ENCODE measurements at regions not wholly inside any gene's neighbourhood (a gene's known extent, or its start where the extent isn't known, plus 50 kb on each side); places are given as distances from the start of the nearest gene placed in this dataset.

- TF ChIP-seq CTCF (optimal IDR thresholded peaks at IDR 0.05 in 1 of 3, IDR thresholded peaks at IDR 0.05 in 1 of 3, conservative IDR thresholded peaks at IDR 0.05 in 1 of 3; ENCODE audit: extremely low read depth in 1 of 3, insufficient read depth in 2 of 3, low read length in 3 of 3): no peak
- Histone ChIP-seq H3K4me3 (ENCODE audit: control insufficient read depth in 2 of 3, extremely low read depth in 1 of 3, insufficient read depth in 2 of 3, low read depth in 1 of 3, low read length in 3 of 3) (no peak overlapping the region), H4K20me1 (ENCODE audit: control insufficient read depth, extremely low read depth, insufficient read depth, low read length) (no peaks in the 10 kb centered on the region), H2AFZ (ENCODE audit: control insufficient read depth, low read length) (no peak overlapping the region), H3K27me3 (ENCODE audit: control insufficient read depth, extremely low read depth, insufficient read depth, low read length) (no peaks in the 10 kb centered on the region), H3K79me2 (ENCODE audit: control insufficient read depth, insufficient read depth, low read length) (peaks cover 81% of the 10 kb centered on the region), H3K9me1 (ENCODE audit: control insufficient read depth, extremely low read depth, insufficient read depth, low read length) (no peaks in the 10 kb centered on the region), H3K9me3 (ENCODE audit: control insufficient read depth, low read depth, low read length) (no peaks in the 10 kb centered on the region), H3K4me1 (ENCODE audit: control insufficient read depth, extremely low read depth, insufficient read depth, low read length) (peaks cover 24% of the 10 kb centered on the region), H3K27ac (ENCODE audit: control insufficient read depth, insufficient read depth, low read length) (no peak overlapping the region), H3K9ac (ENCODE audit: control insufficient read depth, extremely low read depth, insufficient read depth, low read length) (no peak overlapping the region), H3K36me3 (ENCODE audit: control insufficient read depth in 2 of 2, extremely low read depth in 1 of 2, insufficient read depth in 2 of 2, low read length in 2 of 2) (peaks cover 6 to 15% of the 10 kb centered on the region in 2 experiments), H3K4me2 (ENCODE audit: control insufficient read depth, extremely low read depth, insufficient read depth, low read depth, low read length) (no peak overlapping the region)
- FAIRE-seq: no peak
- DNase-seq (ENCODE audit: low read depth, low spot score): no peak
- dilution Hi-C loops (cut with MboI; ENCODE audit: extremely low pct_ligation_motif_present, low sequenced_read_pairs): no loop called here
Observed at GRCh38 chr7:130948822-130949221, 214.8 kb upstream of the KLF14 start.

- Histone ChIP-seq H3K27me3 (ENCODE audit: control insufficient read depth, extremely low read depth, insufficient read depth, low read length) (no peaks in the 10 kb centered on the region), H3K79me2 (ENCODE audit: control insufficient read depth, insufficient read depth, low read length) (peaks cover 85% of the 10 kb centered on the region), H4K20me1 (ENCODE audit: control insufficient read depth, extremely low read depth, insufficient read depth, low read length) (no peaks in the 10 kb centered on the region), H3K4me2 (ENCODE audit: control insufficient read depth, extremely low read depth, insufficient read depth, low read depth, low read length) (no peak overlapping the region), H3K9me1 (ENCODE audit: control insufficient read depth, extremely low read depth, insufficient read depth, low read length) (no peaks in the 10 kb centered on the region), H2AFZ (ENCODE audit: control insufficient read depth, low read length) (no peak overlapping the region), H3K9ac (ENCODE audit: control insufficient read depth, extremely low read depth, insufficient read depth, low read length) (no peak overlapping the region), H3K9me3 (ENCODE audit: control insufficient read depth, low read depth, low read length) (no peaks in the 10 kb centered on the region), H3K4me3 (ENCODE audit: control insufficient read depth in 2 of 3, extremely low read depth in 1 of 3, insufficient read depth in 2 of 3, low read depth in 1 of 3, low read length in 3 of 3) (no peak overlapping the region), H3K27ac (ENCODE audit: control insufficient read depth, insufficient read depth, low read length) (no peak overlapping the region), H3K36me3 (ENCODE audit: control insufficient read depth in 2 of 2, extremely low read depth in 1 of 2, insufficient read depth in 2 of 2, low read length in 2 of 2) (peaks cover 6 to 15% of the 10 kb centered on the region in 2 experiments), H3K4me1 (ENCODE audit: control insufficient read depth, extremely low read depth, insufficient read depth, low read length) (peaks cover 21% of the 10 kb centered on the region)
- dilution Hi-C loops (cut with MboI; ENCODE audit: extremely low pct_ligation_motif_present, low sequenced_read_pairs): no loop called here
- FAIRE-seq (no peak), DNase-seq (ENCODE audit: low read depth, low spot score) (no peak)
- TF ChIP-seq EZH2 (IDR thresholded peaks at IDR 0.05; ENCODE audit: low read length) (no peak), CTCF (optimal IDR thresholded peaks at IDR 0.05 in 1 of 3, IDR thresholded peaks at IDR 0.05 in 1 of 3, conservative IDR thresholded peaks at IDR 0.05 in 1 of 3; ENCODE audit: extremely low read depth in 1 of 3, insufficient read depth in 2 of 3, low read length in 3 of 3) (no peak)
Observed at GRCh38 chr7:130949550-130949949, 215.5 kb upstream of the KLF14 start.

Data from keratinocyte (primary cell).